OCI-LY1 (cell line): ENCODE measurements at regions not wholly inside any gene's neighbourhood (a gene's known extent, or its start where the extent isn't known, plus 50 kb on each side); places are given as distances from the start of the nearest gene placed in this dataset.

Experiments used
- H2AFZ ChIP-seq: fragments of 200-600 bp; sonication (generic), shearing (Covaris generic); 2 replicates; pipeline ENCODE4 v1.6.0; 2014; ENCODE audit warnings: antibody characterized with exemption, mild to moderate bottlenecking, low read length
- H3F3A ChIP-seq: fragments of 200-600 bp; sonication (generic), shearing (Covaris generic); 2 replicates; pipeline ENCODE4 v1.6.0; 2014; ENCODE audit warnings: mild to moderate bottlenecking, antibody characterized with exemption, low read length, moderate library complexity; ENCODE audit not compliant: insufficient read depth
- H3K27ac ChIP-seq: fragments of 200-600 bp; sonication (generic); 2 replicates; pipeline ENCODE4 v1.5.1; 2014; ENCODE audit warnings: low read length, mixed run types, mild to moderate bottlenecking, low read depth; ENCODE audit not compliant: poor library complexity, severe bottlenecking
- H3K27me3 ChIP-seq: fragments of 200-600 bp; sonication (generic); 2 replicates; pipeline ENCODE4 v1.6.0; 2014; ENCODE audit warnings: antibody characterized with exemption, mild to moderate bottlenecking, low read length, moderate library complexity; ENCODE audit not compliant: insufficient read depth
- H3K36me3 ChIP-seq: fragments of 200-600 bp; sonication (generic); 2 replicates; pipeline ENCODE4 v1.6.1; 2014; ENCODE audit warnings: mild to moderate bottlenecking, antibody characterized with exemption, low read length, moderate library complexity, mixed read lengths; ENCODE audit not compliant: insufficient read depth
- H3K4me1 ChIP-seq: fragments of 200-600 bp; sonication (generic); 2 replicates; pipeline ENCODE4 v1.5.1; 2014; ENCODE audit warnings: mild to moderate bottlenecking, low read length, moderate library complexity; ENCODE audit not compliant: insufficient read depth, severe bottlenecking
- H3K4me2 ChIP-seq: fragments of 200-600 bp; sonication (generic), shearing (Covaris generic); 2 replicates; pipeline ENCODE4 v1.6.1; 2014; ENCODE audit warnings: low read length
- H3K4me3 ChIP-seq: fragments of 200-600 bp; sonication (generic); 2 replicates; pipeline ENCODE4 v1.5.1; 2014; ENCODE audit warnings: low read length, low read depth, mild to moderate bottlenecking, mixed read lengths; ENCODE audit not compliant: poor library complexity, severe bottlenecking
- H3K79me2 ChIP-seq: fragments of 200-600 bp; shearing (Covaris generic); 2 replicates; pipeline ENCODE4 v1.6.1; 2016; ENCODE audit warnings: mixed run types, low read length, mixed read lengths; ENCODE audit not compliant: insufficient read depth
- H3K9ac ChIP-seq: fragments of 200-600 bp; sonication (generic), shearing (Covaris generic); 2 replicates; pipeline ENCODE4 v1.6.1; 2014; ENCODE audit warnings: mild to moderate bottlenecking, low read length, mixed read lengths
- H3K9me2 ChIP-seq: fragments of 200-600 bp; sonication (generic), shearing (Covaris generic); 2 replicates; pipeline ENCODE4 v1.6.1; 2014; ENCODE audit warnings: low read depth, mild to moderate bottlenecking, low read length, mixed read lengths
- H3K9me3 ChIP-seq: fragments of 200-600 bp; shearing (Covaris generic); 2 replicates; pipeline ENCODE4 v1.6.1; 2014; ENCODE audit warnings: low read length, mixed read lengths
- H4K20me1 ChIP-seq: fragments of 200-600 bp; sonication (generic), shearing (Covaris generic); 2 replicates; pipeline ENCODE4 v1.6.0; 2016; ENCODE audit warnings: mild to moderate bottlenecking, low read length; ENCODE audit not compliant: insufficient read depth
- CTCF ChIP-seq: fragments of 200-600 bp; sonication (generic), shearing (Covaris generic); IDR thresholded peaks from 2 replicates; pipeline ENCODE4 v1.5.1; 2017; ENCODE audit warnings: mild to moderate bottlenecking, antibody characterized with exemption, low read length, moderate library complexity, mixed read lengths
- EZH2 ChIP-seq: fragments of 200-600 bp; sonication (generic), shearing (Covaris generic); IDR thresholded peaks from 2 replicates; pipeline ENCODE4 v1.8.0; 2017; ENCODE audit warnings: borderline replicate concordance, mixed run types, mild to moderate bottlenecking, antibody characterized with exemption, low read length, moderate library complexity, mixed read lengths

GRCh38 chr2:185531721-185532120, 206.9 kb upstream of the FSIP2 start:
- no peak overlapping the region for H2AFZ ChIP-seq
- no peak overlapping the region for H3K4me3 ChIP-seq
- TF ChIP-seq EZH2, result no peak
- TF ChIP-seq CTCF, result no peak
- no peaks in the 10 kb centered on the region for H3K9me2 ChIP-seq
- H4K20me1 ChIP-seq, result no peaks in the 10 kb centered on the region
- H3F3A ChIP-seq, result no peaks in the 10 kb centered on the region
- no peaks in the 10 kb centered on the region for H3K4me1 ChIP-seq
- H3K4me2 ChIP-seq, result no peak overlapping the region
- H3K9me3 ChIP-seq, result no peaks in the 10 kb centered on the region
- H3K27ac ChIP-seq, result no peak overlapping the region
- no peaks in the 10 kb centered on the region for H3K36me3 ChIP-seq
- no peaks in the 10 kb centered on the region for H3K79me2 ChIP-seq
- no peak overlapping the region for H3K9ac ChIP-seq
- no peaks in the 10 kb centered on the region for H3K27me3 ChIP-seq

- Histone ChIP-seq H3K27ac (no peak overlapping the region), H3K9me2 (no peaks in the 10 kb centered on the region), H3K79me2 (no peaks in the 10 kb centered on the region), H2AFZ (no peak overlapping the region), H3K36me3 (no peaks in the 10 kb centered on the region), H3K4me2 (no peak overlapping the region), H3K9ac (no peak overlapping the region), H3K4me3 (no peak overlapping the region), H3K9me3 (no peaks in the 10 kb centered on the region), H3K4me1 (no peaks in the 10 kb centered on the region), H3K27me3 (no peaks in the 10 kb centered on the region), H4K20me1 (no peaks in the 10 kb centered on the region), H3F3A (no peaks in the 10 kb centered on the region)
- TF ChIP-seq EZH2, result no peak
- TF ChIP-seq CTCF, result no peak
Observed at GRCh38 chr2:185537689-185538088, 200.9 kb upstream of the FSIP2 start.

- Histone ChIP-seq H2AFZ (no peak overlapping the region), H3K27me3 (no peaks in the 10 kb centered on the region), H3F3A (no peaks in the 10 kb centered on the region), H3K4me3 (no peak overlapping the region), H3K9ac (no peak overlapping the region), H4K20me1 (no peaks in the 10 kb centered on the region), H3K9me2 (no peaks in the 10 kb centered on the region), H3K27ac (no peak overlapping the region), H3K4me1 (no peaks in the 10 kb centered on the region), H3K79me2 (no peaks in the 10 kb centered on the region), H3K4me2 (no peak overlapping the region), H3K9me3 (peaks cover 2% of the 10 kb centered on the region; the same call in 1 of the 2 replicates), H3K36me3 (no peaks in the 10 kb centered on the region)
- TF ChIP-seq EZH2, result no peak
- no peak for TF ChIP-seq CTCF
Observed at GRCh38 chr2:185567196-185567595, 171.4 kb upstream of the FSIP2 start.
